ENCODE measurements at regions not wholly inside any gene's neighbourhood (a gene's known extent, or its start where the extent isn't known, plus 50 kb on each side); places are given as distances from the start of the nearest gene placed in this dataset.

DNA sequence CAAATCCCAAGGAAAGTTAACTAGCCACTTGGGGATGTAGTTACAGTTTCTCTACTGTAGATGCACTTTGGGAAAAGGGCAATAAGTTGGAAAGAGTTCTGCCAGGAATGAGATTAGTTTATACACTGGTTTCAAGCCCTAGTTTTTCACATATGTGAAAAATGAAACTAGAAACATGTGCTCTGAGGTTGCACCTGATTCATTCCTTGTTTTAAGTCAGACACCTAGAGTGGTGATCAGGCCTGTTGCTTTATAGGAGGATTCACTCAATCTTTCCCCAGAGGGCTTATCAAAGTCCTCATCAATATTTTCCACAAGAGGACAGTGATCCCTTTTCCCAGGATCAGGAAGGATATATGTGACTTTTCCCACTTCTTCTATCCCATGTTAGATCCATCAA is 515.9 kb upstream of the PKN2 start:
- DNase-seq (ENCODE audit: low spot score), result no peak
- no peaks in the 10 kb centered on the region for H3K9me3 Mint-ChIP-seq
- intact Hi-C loops (cut with micrococcal nuclease), result no loop called here
- peaks cover 2% of the 10 kb centered on the region for H3K27me3 Mint-ChIP-seq (ENCODE audit: insufficient read depth)
- H3K36me3 Mint-ChIP-seq (ENCODE audit: low read depth), result no peaks in the 10 kb centered on the region
- H3K4me1 Mint-ChIP-seq (ENCODE audit: low read depth), result no peaks in the 10 kb centered on the region
- no peak overlapping the region for H3K4me3 Mint-ChIP-seq
- H3K27ac Mint-ChIP-seq, result no peak overlapping the region

DNA sequence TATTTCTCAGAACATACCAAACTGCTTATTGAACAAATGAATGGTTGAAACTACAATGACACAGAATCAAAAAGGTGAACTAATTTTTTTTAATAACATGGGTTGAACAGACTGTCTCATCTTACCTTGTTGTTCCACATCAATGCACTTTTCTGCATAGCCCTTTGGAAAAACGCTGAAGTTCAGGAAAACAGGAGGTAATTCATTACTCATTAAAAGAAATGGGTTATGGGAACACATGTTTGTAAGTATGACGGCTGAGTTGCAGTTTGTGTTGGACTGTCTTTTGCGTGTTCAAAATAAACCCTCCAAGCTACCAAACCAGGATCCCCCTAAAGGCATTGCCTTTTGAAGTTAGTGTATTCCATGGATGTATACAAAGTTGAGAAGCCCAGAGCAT is 514.9 kb upstream of the PKN2 start:
- Mint-ChIP-seq H3K36me3 (ENCODE audit: low read depth) (no peaks in the 10 kb centered on the region), H3K27me3 (ENCODE audit: insufficient read depth) (peaks cover 2% of the 10 kb centered on the region), H3K27ac (no peak overlapping the region), H3K4me3 (no peak overlapping the region), H3K4me1 (ENCODE audit: low read depth) (no peaks in the 10 kb centered on the region), H3K9me3 (no peaks in the 10 kb centered on the region)
- DNase-seq (ENCODE audit: low spot score), result no peak
- intact Hi-C loops (cut with micrococcal nuclease), result no loop called here

DNA sequence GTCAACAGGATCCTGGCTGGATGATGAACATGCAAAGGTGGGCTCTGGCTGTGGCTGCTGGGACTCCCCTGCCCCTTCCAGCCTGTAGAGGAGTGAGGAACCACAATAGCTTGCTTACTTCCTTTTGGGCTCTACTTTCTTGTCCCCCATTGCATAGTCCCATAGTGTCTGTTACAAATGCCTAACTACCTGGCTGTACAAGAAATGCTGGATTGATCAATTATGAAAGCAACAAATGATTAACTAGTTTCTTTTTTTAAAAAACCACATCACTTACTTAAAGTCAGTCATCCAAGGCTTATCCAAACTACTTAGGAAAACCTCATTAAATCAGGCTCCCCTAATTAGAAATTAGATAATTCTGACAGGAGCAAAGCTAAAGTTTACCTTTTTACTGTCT is 514.1 kb upstream of the PKN2 start:
- intact Hi-C loops (cut with micrococcal nuclease), result no loop called here

GRCh38 chr1:88175120-88175630 is 508.9 kb upstream of the PKN2 start:
- H3K4me1 Mint-ChIP-seq (ENCODE audit: low read depth), result no peaks in the 10 kb centered on the region
- no peak overlapping the region for H3K4me3 Mint-ChIP-seq
- no peaks in the 10 kb centered on the region for H3K36me3 Mint-ChIP-seq (ENCODE audit: low read depth)
- no peaks in the 10 kb centered on the region for H3K9me3 Mint-ChIP-seq
- peaks cover 2% of the 10 kb centered on the region for H3K27me3 Mint-ChIP-seq (ENCODE audit: insufficient read depth)
- intact Hi-C loops (cut with micrococcal nuclease), result no loop called here
- H3K27ac Mint-ChIP-seq, result no peak overlapping the region
- DNase-seq (ENCODE audit: low spot score), result no peak

More for the DNA sequence above, 514.1 kb upstream of the PKN2 start:
- H3K9me3 Mint-ChIP-seq, result no peaks in the 10 kb centered on the region
- no peak for DNase-seq (ENCODE audit: low spot score)
- no peaks in the 10 kb centered on the region for H3K36me3 Mint-ChIP-seq (ENCODE audit: low read depth)
- peaks cover 2% of the 10 kb centered on the region for H3K27me3 Mint-ChIP-seq (ENCODE audit: insufficient read depth)
- H3K4me1 Mint-ChIP-seq (ENCODE audit: low read depth), result no peaks in the 10 kb centered on the region
- no peak overlapping the region for H3K4me3 Mint-ChIP-seq
- H3K27ac Mint-ChIP-seq, result no peak overlapping the region

DNA sequence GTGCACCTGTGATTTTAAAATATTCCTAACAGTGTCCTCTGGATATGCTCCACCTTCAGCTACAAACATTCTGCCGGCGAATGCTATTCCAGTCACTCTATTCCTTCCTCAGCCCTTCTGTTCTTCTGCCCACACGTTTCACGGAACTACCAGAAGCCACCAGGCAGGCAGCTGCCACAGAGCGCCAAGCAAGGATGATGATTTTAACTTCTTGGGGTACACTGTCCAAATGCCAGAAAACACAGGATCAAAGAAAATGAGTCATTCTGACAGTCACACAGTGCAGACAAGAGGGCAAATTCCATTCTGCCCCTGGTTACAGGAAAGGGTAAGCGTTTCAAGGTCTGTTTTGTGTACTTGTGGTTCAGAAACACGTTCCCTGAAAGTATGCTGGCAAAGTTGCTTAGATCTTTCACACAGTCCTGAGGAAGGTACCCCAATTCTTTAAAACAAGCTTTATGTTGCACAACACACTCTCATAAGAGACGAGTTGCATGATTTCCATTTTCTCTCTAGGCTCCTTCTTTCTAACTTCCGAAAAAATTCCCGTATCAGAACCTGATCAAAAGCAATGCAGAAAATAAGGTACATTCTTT is 508.3 kb upstream of the PKN2 start:
- intact Hi-C loops (cut with micrococcal nuclease), result no loop called here
- H3K27ac Mint-ChIP-seq, result no peak overlapping the region
- no peaks in the 10 kb centered on the region for H3K36me3 Mint-ChIP-seq (ENCODE audit: low read depth)
- no peak for DNase-seq (ENCODE audit: low spot score)
- no peaks in the 10 kb centered on the region for H3K4me1 Mint-ChIP-seq (ENCODE audit: low read depth)
- no peaks in the 10 kb centered on the region for H3K9me3 Mint-ChIP-seq
- no peak overlapping the region for H3K4me3 Mint-ChIP-seq
- H3K27me3 Mint-ChIP-seq (ENCODE audit: insufficient read depth), result peaks cover 2% of the 10 kb centered on the region

DNA sequence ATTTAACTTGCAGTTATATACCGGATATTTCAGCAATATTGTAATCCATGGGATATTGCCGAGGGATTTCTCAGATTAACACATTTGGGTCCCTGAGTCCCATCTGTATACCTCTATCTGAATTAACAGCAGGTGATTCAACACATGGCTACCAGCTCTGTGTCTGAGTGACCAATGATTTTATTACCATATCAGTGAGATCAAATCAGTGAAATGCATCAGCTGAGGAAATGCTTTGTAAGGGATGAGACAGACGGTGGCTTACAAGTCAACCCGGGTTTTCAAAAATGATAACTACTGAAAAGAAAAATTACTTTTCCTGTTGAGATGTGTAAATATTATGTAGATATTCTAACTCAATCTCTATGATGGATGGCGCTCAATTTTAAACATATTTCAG is 504.1 kb upstream of the PKN2 start:
- Mint-ChIP-seq H3K4me3 (no peak overlapping the region), H3K27ac (no peak overlapping the region)

DNA sequence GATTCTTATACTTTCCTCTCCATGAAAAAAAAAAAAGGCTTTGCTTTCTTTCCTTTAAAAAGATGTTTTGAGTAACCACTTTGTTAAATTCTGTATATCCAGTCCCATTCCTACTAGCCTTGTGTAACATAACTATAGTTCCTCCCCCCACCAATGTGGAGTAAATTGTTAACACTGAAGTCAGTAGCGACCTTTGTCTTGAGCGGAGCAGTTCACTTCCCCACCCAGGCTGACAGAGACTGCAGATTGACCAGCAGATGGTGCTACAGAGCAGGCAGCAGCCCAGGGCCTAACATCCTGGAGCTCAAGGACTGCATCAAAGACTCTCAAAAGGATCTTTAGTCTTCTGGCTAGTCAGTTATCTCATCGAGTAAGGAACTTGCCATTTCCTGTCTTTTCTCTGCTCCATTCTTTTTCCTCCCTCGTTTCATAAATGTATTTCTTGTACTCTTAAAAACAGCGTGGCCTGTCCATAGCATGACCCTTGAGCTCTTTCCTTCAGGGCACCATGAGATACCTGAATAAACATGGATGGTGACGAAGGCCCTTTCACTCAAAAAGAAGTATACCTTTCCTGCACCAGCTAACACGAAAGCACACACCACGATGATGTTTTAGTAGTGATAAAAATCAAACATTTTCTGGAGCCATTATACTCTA is 503.5 kb upstream of the PKN2 start:
- Mint-ChIP-seq H3K27ac (no peak overlapping the region), H3K4me3 (no peak overlapping the region), H3K4me1 (ENCODE audit: low read depth) (no peaks in the 10 kb centered on the region), H3K36me3 (ENCODE audit: low read depth) (no peaks in the 10 kb centered on the region), H3K9me3 (no peaks in the 10 kb centered on the region), H3K27me3 (ENCODE audit: insufficient read depth) (peaks cover 2% of the 10 kb centered on the region)
- intact Hi-C loops (cut with micrococcal nuclease), result loop anchor here (1.0 to 5.0 kb wide), 2 partner anchors 122 to 415 kb away; no protein-coding TSS in a partner anchor
- peak; percentile 29 for DNase-seq (ENCODE audit: low spot score)

More for the DNA sequence above, 504.1 kb upstream of the PKN2 start:
- no peak for DNase-seq (ENCODE audit: low spot score)
- no peaks in the 10 kb centered on the region for H3K36me3 Mint-ChIP-seq (ENCODE audit: low read depth)
- H3K27me3 Mint-ChIP-seq (ENCODE audit: insufficient read depth), result peaks cover 2% of the 10 kb centered on the region
- H3K9me3 Mint-ChIP-seq, result no peaks in the 10 kb centered on the region
- intact Hi-C loops (cut with micrococcal nuclease), result loop anchor here (1.0 to 5.0 kb wide), 2 partner anchors 122 to 415 kb away; no protein-coding TSS in a partner anchor
- H3K4me1 Mint-ChIP-seq (ENCODE audit: low read depth), result no peaks in the 10 kb centered on the region

DNA sequence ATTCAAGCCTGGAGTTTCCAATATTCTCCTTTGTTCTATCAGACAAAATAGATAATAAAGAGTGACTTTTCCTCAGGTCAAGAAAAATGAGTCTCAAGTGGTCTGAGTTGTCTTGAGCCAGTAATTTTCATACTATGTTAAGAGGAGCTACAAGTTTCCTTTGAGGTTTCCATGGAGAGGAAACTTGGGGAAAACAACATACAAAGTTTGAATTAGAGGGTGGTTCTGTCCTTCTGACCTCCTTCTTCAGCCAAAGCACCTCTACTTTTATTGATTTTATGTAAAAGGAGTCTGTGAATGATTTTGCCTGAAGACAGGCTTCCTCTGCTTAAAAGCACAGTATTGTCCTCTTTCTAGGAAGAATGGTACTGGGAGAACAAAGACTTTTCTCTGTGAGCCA is 497.2 kb upstream of the PKN2 start:
- no peaks in the 10 kb centered on the region for H3K36me3 Mint-ChIP-seq (ENCODE audit: low read depth)
- intact Hi-C loops (cut with micrococcal nuclease), result no loop called here
- peaks cover 4% of the 10 kb centered on the region for H3K4me1 Mint-ChIP-seq (ENCODE audit: low read depth)
- DNase-seq (ENCODE audit: low spot score), result no peak
- H3K9me3 Mint-ChIP-seq, result no peaks in the 10 kb centered on the region
- H3K27me3 Mint-ChIP-seq (ENCODE audit: insufficient read depth), result peaks cover 4% of the 10 kb centered on the region
- no peak overlapping the region for H3K27ac Mint-ChIP-seq
- H3K4me3 Mint-ChIP-seq, result no peak overlapping the region

DNA sequence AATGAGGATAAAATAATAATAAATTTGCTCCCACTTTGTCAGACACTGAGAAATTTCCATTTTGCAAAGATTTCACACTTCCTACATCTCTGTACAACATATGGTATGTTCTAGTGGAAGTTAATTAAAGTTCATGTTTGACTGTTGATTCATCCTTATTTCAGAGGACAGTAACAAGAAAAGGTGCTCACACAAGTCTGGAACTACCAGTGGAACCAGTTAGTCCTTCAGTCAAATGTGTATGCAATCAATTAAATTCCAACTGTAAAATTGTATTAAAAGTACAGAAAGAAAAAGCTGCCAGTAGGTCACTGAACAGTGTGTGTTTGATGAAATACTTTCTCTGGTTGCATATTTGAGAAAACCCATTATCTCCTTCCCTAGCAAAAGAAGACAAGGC is 496.0 kb upstream of the PKN2 start:
- Mint-ChIP-seq H3K4me1 (ENCODE audit: low read depth) (peaks cover 6% of the 10 kb centered on the region), H3K4me3 (no peak overlapping the region), H3K27ac (no peak overlapping the region), H3K9me3 (no peaks in the 10 kb centered on the region), H3K36me3 (ENCODE audit: low read depth) (no peaks in the 10 kb centered on the region), H3K27me3 (ENCODE audit: insufficient read depth) (peaks cover 4% of the 10 kb centered on the region)
- intact Hi-C loops (cut with micrococcal nuclease), result no loop called here
- no peak for DNase-seq (ENCODE audit: low spot score)

GRCh38 chr1:88189525-88189924 is 494.5 kb upstream of the PKN2 start:
- no peak for DNase-seq (ENCODE audit: low spot score)
- no peaks in the 10 kb centered on the region for H3K9me3 Mint-ChIP-seq
- no peak overlapping the region for H3K27ac Mint-ChIP-seq
- intact Hi-C loops (cut with micrococcal nuclease), result no loop called here
- H3K4me3 Mint-ChIP-seq, result no peak overlapping the region
- H3K4me1 Mint-ChIP-seq (ENCODE audit: low read depth), result peaks cover 6% of the 10 kb centered on the region
- peaks cover 8% of the 10 kb centered on the region for H3K27me3 Mint-ChIP-seq (ENCODE audit: insufficient read depth)
- no peaks in the 10 kb centered on the region for H3K36me3 Mint-ChIP-seq (ENCODE audit: low read depth)

GRCh38 chr1:88191917-88192316 is 492.2 kb upstream of the PKN2 start:
- Mint-ChIP-seq H3K4me1 (ENCODE audit: low read depth) (peaks cover 6% of the 10 kb centered on the region), H3K27ac (no peak overlapping the region), H3K27me3 (ENCODE audit: insufficient read depth) (peaks cover 5% of the 10 kb centered on the region), H3K9me3 (no peaks in the 10 kb centered on the region), H3K4me3 (no peak overlapping the region), H3K36me3 (ENCODE audit: low read depth) (no peaks in the 10 kb centered on the region)
- intact Hi-C loops (cut with micrococcal nuclease), result no loop called here
- DNase-seq (ENCODE audit: low spot score), result no peak

DNA sequence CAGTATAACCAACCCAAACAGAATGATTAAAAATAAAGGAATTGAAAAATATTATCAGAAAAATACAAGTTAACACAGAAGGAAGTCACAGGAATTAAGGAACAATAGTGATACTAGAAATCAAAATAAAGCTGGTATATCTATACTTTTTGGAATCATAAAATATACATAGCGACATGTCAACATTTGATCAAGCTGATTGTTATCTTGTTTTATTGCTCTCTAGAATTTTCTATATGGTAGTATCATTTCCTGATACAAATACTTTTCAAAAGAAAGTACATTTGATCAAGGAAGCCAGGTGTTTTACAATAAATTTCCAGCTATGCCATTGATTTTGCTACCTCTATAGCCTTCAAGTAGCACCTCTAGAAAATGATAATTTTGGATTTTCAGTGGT is 489.5 kb upstream of the PKN2 start:
- no peak overlapping the region for H3K27ac Mint-ChIP-seq
- no peaks in the 10 kb centered on the region for H3K9me3 Mint-ChIP-seq
- intact Hi-C loops (cut with micrococcal nuclease), result no loop called here
- no peaks in the 10 kb centered on the region for H3K36me3 Mint-ChIP-seq (ENCODE audit: low read depth)
- peaks cover 5% of the 10 kb centered on the region for H3K27me3 Mint-ChIP-seq (ENCODE audit: insufficient read depth)
- H3K4me1 Mint-ChIP-seq (ENCODE audit: low read depth), result peaks cover 6% of the 10 kb centered on the region
- DNase-seq (ENCODE audit: low spot score), result no peak
- H3K4me3 Mint-ChIP-seq, result no peak overlapping the region

DNA sequence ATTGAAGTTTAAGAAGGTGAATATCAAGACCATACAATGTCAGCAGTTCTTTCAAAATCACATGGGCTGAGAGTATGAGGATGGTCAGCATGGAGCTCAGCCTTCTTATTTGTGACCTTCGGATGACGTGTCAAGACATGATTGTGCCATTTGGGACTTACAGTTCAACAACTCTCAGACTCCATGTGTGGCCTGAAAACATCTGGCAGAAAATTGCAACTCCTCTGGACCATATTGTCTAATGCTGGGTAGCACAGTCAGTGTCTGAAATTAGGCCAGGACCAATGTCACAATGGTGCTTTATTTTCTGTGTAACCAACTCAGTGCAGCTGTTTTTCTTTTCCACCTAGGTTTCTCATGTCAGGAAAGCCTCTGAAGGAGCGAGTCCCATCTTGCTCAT is 483.5 kb upstream of the PKN2 start:
- Mint-ChIP-seq H3K4me3 (no peak overlapping the region), H3K27me3 (ENCODE audit: insufficient read depth) (peaks cover 4% of the 10 kb centered on the region), H3K27ac (no peak overlapping the region), H3K4me1 (ENCODE audit: low read depth) (no peaks in the 10 kb centered on the region), H3K9me3 (no peaks in the 10 kb centered on the region), H3K36me3 (ENCODE audit: low read depth) (no peaks in the 10 kb centered on the region)
- no peak for DNase-seq (ENCODE audit: low spot score)
- intact Hi-C loops (cut with micrococcal nuclease), result no loop called here

All from activated T-helper 1 cell treated with anti-CD3 and anti-CD28 coated beads, Interleukin-12 subunit alpha, Interleukin-12 subunit beta, Interleukin-2, Interleukin-4 antibody, amounts not matched to agents 30 ng/mL and 10 ng/mL and 1 ng/mL, durations not matched to agents 14 hours and 24 hours and 36 hours (primary cell).